HG02642 (cell line): ENCODE measurements at regions not wholly inside any gene's neighbourhood (a gene's known extent, or its start where the extent isn't known, plus 50 kb on each side); places are given as distances from the start of the nearest gene placed in this dataset.

ENCODE experiments used
- ATAC-seq: cut with Tn5 transposase; IDR thresholded peaks from one replicate; pipeline ENCODE4 v1.9.1; 2021; ENCODE audit warnings: mild to moderate bottlenecking; ENCODE audit not compliant: unreplicated experiment, poor library complexity

- no peak for ATAC-seq
These were observed 176.9 kb upstream of the COL1A2 start for GRCh38 chr7:94217766-94218165.

GRCh38 chr7:94222516-94222915, 172.2 kb upstream of the COL1A2 start:
- no peak for ATAC-seq

GRCh38 chr7:94223375-94224084, 171.2 kb upstream of the COL1A2 start:
- ATAC-seq = no peak

- no peak for ATAC-seq
These were observed 166.5 kb upstream of the COL1A2 start for GRCh38 chr7:94228223-94228622.

GRCh38 chr7:94228678-94229077, 166.0 kb upstream of the COL1A2 start:
- no peak for ATAC-seq

GRCh38 chr7:94231305-94231704, 163.4 kb upstream of the COL1A2 start:
- ATAC-seq = no peak

GRCh38 chr7:94236960-94237359, 157.7 kb upstream of the COL1A2 start:
- ATAC-seq = no peak

GRCh38 chr7:94237417-94237816, 157.3 kb upstream of the COL1A2 start:
- no peak for ATAC-seq

- ATAC-seq = no peak
These were observed 154.9 kb upstream of the COL1A2 start for GRCh38 chr7:94239661-94240234.

GRCh38 chr7:94240902-94241301, 153.8 kb upstream of the COL1A2 start:
- no peak for ATAC-seq

- ATAC-seq = no peak
These were observed 153.2 kb upstream of the COL1A2 start for GRCh38 chr7:94241402-94241925.

GRCh38 chr7:94243066-94243711, 151.5 kb upstream of the COL1A2 start:
- no peak for ATAC-seq

GRCh38 chr7:94244760-94245159, 149.9 kb upstream of the COL1A2 start:
- no peak for ATAC-seq

GRCh38 chr7:94245500-94245899, 149.2 kb upstream of the COL1A2 start:
- no peak for ATAC-seq

GRCh38 chr7:94247970-94248369, 146.7 kb upstream of the COL1A2 start:
- ATAC-seq = no peak

- ATAC-seq = no peak
These were observed 145.1 kb upstream of the COL1A2 start for GRCh38 chr7:94249631-94250030.

- ATAC-seq = no peak
These were observed 144.6 kb upstream of the COL1A2 start for GRCh38 chr7:94250124-94250523.

- no peak for ATAC-seq
These were observed 143.7 kb upstream of the COL1A2 start for GRCh38 chr7:94250987-94251386.

GRCh38 chr7:94252124-94252523, 142.6 kb upstream of the COL1A2 start:
- no peak for ATAC-seq

- no peak for ATAC-seq
These were observed 141.7 kb upstream of the COL1A2 start for GRCh38 chr7:94252971-94253370.

- no peak for ATAC-seq
These were observed 141.0 kb upstream of the COL1A2 start for GRCh38 chr7:94253686-94254085.
